ENCODE measurements at regions not wholly inside any gene's neighbourhood (a gene's known extent, or its start where the extent isn't known, plus 50 kb on each side); places are given as distances from the start of the nearest gene placed in this dataset.

- no peak for TF ChIP-seq POLR2AphosphoS5 (IDR thresholded peaks at IDR 0.05)
- TF ChIP-seq EZH2 (IDR thresholded peaks at IDR 0.05; ENCODE audit: borderline replicate concordance, insufficient read depth, low read length, poor library complexity, severe bottlenecking) = no peak
These were observed 383.7 kb upstream of the TRPC7 start for GRCh38 chr5:136749016-136749415.

Measured in neural cell (in vitro differentiated cells).